Breast epithelium (tissue), 3 donors: ENCODE measurements at regions not wholly inside any gene's neighbourhood (a gene's known extent, or its start where the extent isn't known, plus 50 kb on each side); places are given as distances from the start of the nearest gene placed in this dataset.

Source experiments
- POLR2A ChIP-seq: fragments of 450-650 bp; IDR thresholded peaks from one replicate; pipeline ENCODE4 v1.6.1; 2016; ENCODE audit warnings: antibody characterized with exemption, mild to moderate bottlenecking, moderate library complexity
- POLR2AphosphoS5 ChIP-seq, 3 donors: sonication (generic); formaldehyde crosslinking; IDR thresholded peaks; one replicate each; pipeline ENCODE4 v1.6.1; 2017; ENCODE audit warnings: antibody characterized with exemption in 3 of 3
- TF ChIP-seq, protein P1 (sequence below), 3 donors: fragments of 450-650 bp; IDR thresholded peaks; one replicate each; pipeline ENCODE4 v1.5.1; 2016 to 2017; ENCODE audit warnings: antibody characterized with exemption in 3 of 3, mild to moderate bottlenecking in 3 of 3, moderate library complexity in 3 of 3

DNA sequence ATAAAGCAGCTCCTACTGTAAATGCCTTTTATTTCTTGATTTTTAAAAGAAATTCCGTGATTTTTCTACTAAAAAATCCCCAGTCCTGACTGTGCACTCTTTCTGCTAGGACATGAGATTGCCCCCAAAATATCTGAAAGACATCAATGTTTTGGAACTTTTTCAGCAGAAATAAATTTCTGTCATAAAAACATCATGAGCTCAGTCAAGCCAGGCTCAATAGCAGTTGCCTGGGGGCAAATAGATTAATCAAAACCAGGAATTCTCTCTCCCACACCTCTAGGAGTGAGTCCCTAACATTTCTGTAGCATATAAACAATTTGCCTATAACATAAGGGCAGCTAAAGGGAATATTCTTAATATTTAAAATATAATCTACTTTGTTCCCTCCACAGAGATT lies 654.1 kb downstream of the PTPRC start:
- TF ChIP-seq, protein P1, sequence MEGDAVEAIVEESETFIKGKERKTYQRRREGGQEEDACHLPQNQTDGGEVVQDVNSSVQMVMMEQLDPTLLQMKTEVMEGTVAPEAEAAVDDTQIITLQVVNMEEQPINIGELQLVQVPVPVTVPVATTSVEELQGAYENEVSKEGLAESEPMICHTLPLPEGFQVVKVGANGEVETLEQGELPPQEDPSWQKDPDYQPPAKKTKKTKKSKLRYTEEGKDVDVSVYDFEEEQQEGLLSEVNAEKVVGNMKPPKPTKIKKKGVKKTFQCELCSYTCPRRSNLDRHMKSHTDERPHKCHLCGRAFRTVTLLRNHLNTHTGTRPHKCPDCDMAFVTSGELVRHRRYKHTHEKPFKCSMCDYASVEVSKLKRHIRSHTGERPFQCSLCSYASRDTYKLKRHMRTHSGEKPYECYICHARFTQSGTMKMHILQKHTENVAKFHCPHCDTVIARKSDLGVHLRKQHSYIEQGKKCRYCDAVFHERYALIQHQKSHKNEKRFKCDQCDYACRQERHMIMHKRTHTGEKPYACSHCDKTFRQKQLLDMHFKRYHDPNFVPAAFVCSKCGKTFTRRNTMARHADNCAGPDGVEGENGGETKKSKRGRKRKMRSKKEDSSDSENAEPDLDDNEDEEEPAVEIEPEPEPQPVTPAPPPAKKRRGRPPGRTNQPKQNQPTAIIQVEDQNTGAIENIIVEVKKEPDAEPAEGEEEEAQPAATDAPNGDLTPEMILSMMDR (IDR thresholded peaks at IDR 0.05), result no peak
- TF ChIP-seq POLR2AphosphoS5 (IDR thresholded peaks at IDR 0.05) (no peak), POLR2A (no peak)
